Naive B cell (primary cell): ENCODE measurements at regions not wholly inside any gene's neighbourhood (a gene's known extent, or its start where the extent isn't known, plus 50 kb on each side); places are given as distances from the start of the nearest gene placed in this dataset.

Source experiments
- ATAC-seq, 2 donors: fragments of 150-1000 bp; cut with Tn5 transposase; 2 replicates each; pipeline ENCODE4 v1.10.0; 2021; ENCODE audit warnings: low read depth in 2 of 2, mild to moderate bottlenecking in 2 of 2, moderate library complexity in 2 of 2
- DNase-seq: peaks from one replicate; pipeline ENCODE4 v3.0.0; 2022
- H3K27ac Mint-ChIP-seq, 6 donors: one replicate each; pipeline ENCODE4 v1.8.0; 2020 to 2022; ENCODE audit warnings: mild to moderate bottlenecking in 6 of 6, mixed read lengths in 6 of 6, moderate library complexity in 5 of 6, inconsistent platforms in 2 of 6
- H3K27me3 Mint-ChIP-seq, 3 donors: one replicate each; pipeline ENCODE4 v1.8.0; 2021 to 2022; ENCODE audit warnings: mixed read lengths in 3 of 3, mild to moderate bottlenecking in 1 of 3
- H3K36me3 Mint-ChIP-seq, 2 donors: one replicate each; pipeline ENCODE4 v1.8.0; 2020 to 2022; ENCODE audit warnings: mixed read lengths in 2 of 2, inconsistent platforms in 1 of 2, mild to moderate bottlenecking in 1 of 2
- H3K4me1 Mint-ChIP-seq, 3 donors: one replicate each; pipeline ENCODE4 v1.8.0; 2020 to 2022; ENCODE audit warnings: mixed read lengths in 3 of 3, inconsistent platforms in 1 of 3, mild to moderate bottlenecking in 1 of 3, moderate library complexity in 1 of 3
- H3K4me3 Mint-ChIP-seq, 8 donors: one replicate each; pipeline ENCODE4 v1.8.0; 2020 to 2022; ENCODE audit warnings: mild to moderate bottlenecking in 8 of 8, mixed read lengths in 8 of 8, moderate library complexity in 8 of 8, inconsistent platforms in 2 of 8
- H3K9me3 Mint-ChIP-seq, 7 donors: one replicate each; pipeline ENCODE4 v1.8.0; 2020 to 2022; ENCODE audit warnings: mixed read lengths in 7 of 7, mild to moderate bottlenecking in 5 of 7, inconsistent platforms in 2 of 7, moderate library complexity in 1 of 7

DNA sequence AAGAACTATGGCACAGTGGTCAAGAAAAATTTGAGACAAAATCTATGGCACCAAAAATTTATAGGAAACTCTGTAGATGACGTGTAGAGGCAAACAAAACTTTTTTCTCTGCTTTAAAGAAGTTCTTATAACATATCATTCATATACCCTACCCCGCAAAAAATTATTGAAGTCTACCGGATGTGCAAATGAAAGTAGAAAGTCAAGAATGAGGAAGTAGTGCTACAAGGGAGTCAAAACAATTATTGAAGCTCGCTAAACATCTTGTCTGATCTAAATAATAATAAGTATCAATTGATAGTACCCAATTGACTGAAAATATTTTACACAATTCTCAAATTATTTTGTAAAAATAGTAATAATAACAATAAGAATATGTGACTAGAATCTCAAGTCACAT, 398.5 kb downstream of the TAF11L14 start:
- no peaks in the 10 kb centered on the region for H3K4me1 Mint-ChIP-seq

DNA sequence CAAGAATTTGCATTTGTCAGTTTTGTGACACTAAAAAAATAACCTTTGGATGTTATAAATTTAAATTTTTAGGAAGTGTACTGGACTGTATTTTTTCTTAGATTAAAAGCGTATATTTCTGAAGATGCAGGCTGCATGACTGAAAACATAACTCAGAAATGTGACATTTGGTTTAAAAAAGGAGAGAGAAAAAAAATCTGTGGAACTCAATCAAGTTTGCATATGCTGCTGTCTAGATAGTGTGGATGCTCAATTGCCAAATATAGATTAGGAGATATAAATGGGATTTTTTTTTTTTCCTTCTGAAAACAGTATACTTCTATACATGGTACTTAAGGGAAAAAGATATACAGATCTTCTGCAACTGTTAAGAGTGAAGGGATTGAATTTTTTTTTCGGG, 402.3 kb downstream of the TAF11L14 start:
- Mint-ChIP-seq H3K36me3 (no peaks in the 10 kb centered on the region), H3K4me3 (no peak overlapping the region), H3K4me1 (no peaks in the 10 kb centered on the region), H3K9me3 (peaks cover 0 to 12% (median 1%) of the 10 kb centered on the region in 7 donors), H3K27me3 (no peaks in the 10 kb centered on the region), H3K27ac (no peak overlapping the region)
- DNase-seq: no peak
- ATAC-seq: no peak

More for the DNA sequence above, 398.5 kb downstream of the TAF11L14 start:
- DNase-seq: no peak
- Mint-ChIP-seq H3K4me3 (no peak overlapping the region), H3K9me3 (peaks cover 0 to 9% (median 0%) of the 10 kb centered on the region in 7 donors), H3K36me3 (no peaks in the 10 kb centered on the region), H3K27me3 (no peaks in the 10 kb centered on the region), H3K27ac (no peak overlapping the region)
- ATAC-seq: peak; percentile 28 to 35

DNA sequence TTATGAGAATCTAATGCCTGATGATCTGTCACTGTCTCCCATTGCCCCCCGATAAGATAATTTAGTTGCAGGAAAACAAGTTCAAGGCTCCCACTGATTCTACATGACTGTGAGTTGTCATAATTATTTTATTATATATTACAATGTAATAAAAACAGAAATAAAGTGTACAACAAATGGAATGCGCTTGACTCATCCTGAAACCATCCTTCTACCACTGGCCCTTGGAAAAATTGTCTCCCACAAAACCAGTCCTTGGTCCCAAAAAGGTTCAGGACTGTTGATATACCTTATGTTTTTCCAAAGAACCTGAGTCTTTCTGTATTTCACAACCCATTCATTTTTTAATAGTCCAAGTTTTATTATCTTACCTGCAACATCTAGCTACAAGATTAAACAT, 403.5 kb downstream of the TAF11L14 start:
- no peak overlapping the region for H3K4me3 Mint-ChIP-seq
- H3K27me3 Mint-ChIP-seq: no peaks in the 10 kb centered on the region
- H3K27ac Mint-ChIP-seq: no peak overlapping the region

DNA sequence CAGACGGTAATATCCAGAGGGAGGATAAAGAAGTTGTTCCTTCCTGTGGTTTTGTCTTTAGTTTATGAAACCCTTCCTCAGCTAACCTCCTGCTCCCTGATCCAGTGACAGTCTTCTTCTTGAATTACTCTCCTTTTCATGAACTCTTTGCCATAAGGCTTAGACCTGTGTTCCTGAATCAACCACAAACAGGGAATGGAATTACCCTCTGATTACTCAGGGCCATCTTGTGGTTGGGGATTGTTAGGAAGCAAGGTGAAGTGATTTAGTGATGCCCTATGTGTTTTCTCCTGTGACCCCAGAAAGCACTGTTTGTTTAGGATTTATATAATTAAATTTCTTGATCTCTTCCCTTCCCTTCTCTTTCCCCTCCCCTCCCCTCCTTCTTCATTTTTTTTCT, 409.1 kb downstream of the TAF11L14 start:
- ATAC-seq (no peak), DNase-seq (no peak)
- H3K27me3 Mint-ChIP-seq: no peaks in the 10 kb centered on the region
- H3K9me3 Mint-ChIP-seq: peaks cover 0 to 7% (median 0%) of the 10 kb centered on the region in 7 donors
- H3K4me3 Mint-ChIP-seq: no peak overlapping the region
- H3K36me3 Mint-ChIP-seq: no peaks in the 10 kb centered on the region
- H3K4me1 Mint-ChIP-seq: no peaks in the 10 kb centered on the region
- no peak overlapping the region for H3K27ac Mint-ChIP-seq

More for the DNA sequence above, 403.5 kb downstream of the TAF11L14 start:
- ATAC-seq: no peak
- Mint-ChIP-seq H3K9me3 (peaks cover 0 to 13% (median 0%) of the 10 kb centered on the region in 7 donors), H3K36me3 (no peaks in the 10 kb centered on the region), H3K4me1 (no peaks in the 10 kb centered on the region)
- no peak for DNase-seq

DNA sequence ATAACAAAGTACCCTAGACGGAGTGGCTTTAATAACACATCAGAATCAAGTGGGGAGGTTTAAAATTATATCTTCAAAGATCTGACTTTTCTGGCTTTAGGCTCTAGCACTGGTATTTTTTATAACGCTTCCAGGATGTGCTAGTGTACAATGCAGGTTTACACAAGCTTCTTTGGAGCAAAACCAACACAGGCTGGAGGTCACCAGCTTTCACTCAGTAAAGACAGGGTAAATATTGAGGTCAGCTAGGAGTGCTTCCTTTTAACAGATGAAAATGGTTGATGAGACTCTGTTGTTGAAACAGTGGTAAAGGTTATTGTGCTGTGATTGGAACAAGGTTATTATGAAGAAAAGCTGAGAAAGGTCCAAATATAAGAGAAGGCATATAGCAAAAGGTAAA, 414.2 kb downstream of the TAF11L14 start:
- Mint-ChIP-seq H3K27me3 (no peaks in the 10 kb centered on the region), H3K9me3 (no peaks in the 10 kb centered on the region), H3K4me1 (no peaks in the 10 kb centered on the region), H3K4me3 (no peak overlapping the region), H3K36me3 (no peaks in the 10 kb centered on the region), H3K27ac (no peak overlapping the region)
- DNase-seq (no peak), ATAC-seq (no peak)

DNA sequence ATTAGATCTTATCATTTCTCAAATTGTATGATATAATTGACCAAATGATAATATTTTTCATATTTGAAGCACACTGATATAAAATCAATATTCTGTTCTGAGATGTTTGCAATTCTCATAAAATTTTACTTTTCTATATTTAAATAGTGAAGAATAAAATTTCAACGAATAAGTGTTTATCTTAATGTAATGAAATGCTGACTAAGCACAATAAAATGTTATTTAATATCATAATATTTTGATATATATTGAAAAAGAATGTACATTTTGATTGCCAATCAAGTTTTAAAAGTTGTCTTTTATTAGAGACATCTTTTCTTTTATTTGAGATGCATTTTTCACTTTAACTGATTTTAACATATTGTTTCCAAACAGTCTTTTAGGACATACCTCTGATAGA, 416.1 kb downstream of the TAF11L14 start:
- H3K9me3 Mint-ChIP-seq: no peaks in the 10 kb centered on the region
- ATAC-seq (no peak), DNase-seq (no peak)
- no peak overlapping the region for H3K4me3 Mint-ChIP-seq
- no peaks in the 10 kb centered on the region for H3K4me1 Mint-ChIP-seq
- H3K36me3 Mint-ChIP-seq: no peaks in the 10 kb centered on the region
- H3K27ac Mint-ChIP-seq: no peak overlapping the region
- no peaks in the 10 kb centered on the region for H3K27me3 Mint-ChIP-seq

DNA sequence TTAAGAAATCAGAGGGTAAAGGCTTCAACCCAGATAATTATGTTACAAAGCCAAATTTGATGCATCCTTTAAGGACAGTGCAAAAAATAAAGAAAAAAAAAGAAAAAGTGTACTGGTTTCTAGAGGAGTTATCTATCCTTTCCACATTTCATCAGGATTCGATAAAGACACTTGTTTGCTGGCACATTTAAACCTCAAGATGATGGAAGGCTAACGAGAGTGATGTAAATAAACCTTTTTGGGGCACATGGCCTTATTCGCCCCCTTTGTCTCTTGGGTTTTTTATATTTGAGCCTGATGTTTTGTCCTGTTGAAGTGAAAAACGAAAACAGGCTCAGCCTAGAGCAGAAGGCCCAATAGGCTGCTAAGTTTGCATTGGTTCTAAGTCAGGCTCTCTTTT, 416.5 kb downstream of the TAF11L14 start:
- Mint-ChIP-seq H3K9me3 (no peaks in the 10 kb centered on the region), H3K27me3 (no peaks in the 10 kb centered on the region), H3K4me3 (no peak overlapping the region), H3K36me3 (no peaks in the 10 kb centered on the region), H3K4me1 (no peaks in the 10 kb centered on the region), H3K27ac (peak overlapping the region in 1 of 6 donors; percentile 47)
- ATAC-seq (no peak), DNase-seq (no peak)

DNA sequence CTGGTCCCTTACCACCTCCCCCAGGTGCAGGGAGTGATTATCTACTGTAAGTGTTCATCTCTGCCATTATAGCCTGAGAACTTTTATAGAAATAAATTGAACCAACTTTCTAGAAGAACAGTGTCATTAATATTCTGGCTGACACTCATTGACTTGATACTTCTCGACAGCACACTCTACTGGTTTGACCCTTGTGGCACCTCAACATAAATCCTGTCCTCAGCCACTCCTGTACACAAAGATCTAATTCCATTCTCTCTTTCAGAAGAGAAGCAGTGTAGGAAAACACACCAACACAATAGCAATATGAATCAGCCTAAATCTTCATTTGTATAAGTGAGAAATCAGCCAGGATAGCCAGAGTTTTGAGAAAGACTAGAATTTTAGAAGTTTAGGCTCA, 417.7 kb downstream of the TAF11L14 start:
- no peak overlapping the region for H3K27ac Mint-ChIP-seq
- no peaks in the 10 kb centered on the region for H3K4me1 Mint-ChIP-seq
- H3K36me3 Mint-ChIP-seq: no peaks in the 10 kb centered on the region
- H3K27me3 Mint-ChIP-seq: no peaks in the 10 kb centered on the region
- no peak overlapping the region for H3K4me3 Mint-ChIP-seq
- ATAC-seq (no peak), DNase-seq (no peak)
- no peaks in the 10 kb centered on the region for H3K9me3 Mint-ChIP-seq

DNA sequence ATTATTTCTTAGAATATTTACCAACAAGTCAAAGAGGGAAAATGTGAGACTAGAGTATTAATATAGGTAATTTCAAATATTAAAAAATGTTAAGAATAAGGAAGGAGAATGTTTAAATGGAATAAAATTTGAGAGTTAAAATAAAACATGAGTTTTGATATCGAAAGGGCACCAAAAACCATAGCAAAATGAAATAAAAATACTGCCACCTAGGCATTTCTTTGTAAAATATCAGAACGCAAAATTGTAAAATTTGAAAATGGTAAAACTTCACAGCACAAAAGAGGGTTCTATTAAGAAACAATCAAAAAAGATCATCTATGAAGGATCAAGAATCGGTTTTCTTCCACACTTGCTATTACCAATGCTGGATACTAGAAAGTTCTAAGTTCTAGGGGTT, 418.3 kb downstream of the TAF11L14 start:
- no peak overlapping the region for H3K27ac Mint-ChIP-seq

DNA sequence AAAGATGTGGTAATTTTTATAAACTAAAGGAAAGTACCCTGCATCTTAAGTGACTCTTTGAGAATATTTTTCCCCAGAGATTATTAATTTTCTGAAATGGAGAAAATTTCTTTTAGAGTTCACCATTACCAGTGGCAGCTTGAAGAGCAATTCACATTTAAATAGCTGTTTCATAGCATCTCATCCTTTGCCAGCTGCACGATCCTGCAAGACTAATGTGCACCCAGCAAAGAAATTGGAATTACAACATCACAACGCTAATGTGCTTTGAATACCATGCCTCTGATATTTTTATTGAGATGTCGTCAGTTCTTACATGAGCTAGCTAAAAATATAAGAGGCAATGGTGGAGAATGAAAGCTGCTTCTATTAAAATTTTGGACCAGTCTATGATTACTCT, 423.5 kb downstream of the TAF11L14 start:
- Mint-ChIP-seq H3K36me3 (no peaks in the 10 kb centered on the region), H3K27ac (no peak overlapping the region), H3K4me3 (no peak overlapping the region), H3K27me3 (no peaks in the 10 kb centered on the region), H3K9me3 (peaks cover 0 to 2% (median 0%) of the 10 kb centered on the region in 7 donors), H3K4me1 (no peaks in the 10 kb centered on the region)
- no peak for DNase-seq
- ATAC-seq: no peak

More for the DNA sequence above, 418.3 kb downstream of the TAF11L14 start:
- DNase-seq (no peak), ATAC-seq (no peak)
- no peak overlapping the region for H3K4me3 Mint-ChIP-seq
- no peaks in the 10 kb centered on the region for H3K27me3 Mint-ChIP-seq
- no peaks in the 10 kb centered on the region for H3K9me3 Mint-ChIP-seq
- no peaks in the 10 kb centered on the region for H3K36me3 Mint-ChIP-seq
- H3K4me1 Mint-ChIP-seq: no peaks in the 10 kb centered on the region

DNA sequence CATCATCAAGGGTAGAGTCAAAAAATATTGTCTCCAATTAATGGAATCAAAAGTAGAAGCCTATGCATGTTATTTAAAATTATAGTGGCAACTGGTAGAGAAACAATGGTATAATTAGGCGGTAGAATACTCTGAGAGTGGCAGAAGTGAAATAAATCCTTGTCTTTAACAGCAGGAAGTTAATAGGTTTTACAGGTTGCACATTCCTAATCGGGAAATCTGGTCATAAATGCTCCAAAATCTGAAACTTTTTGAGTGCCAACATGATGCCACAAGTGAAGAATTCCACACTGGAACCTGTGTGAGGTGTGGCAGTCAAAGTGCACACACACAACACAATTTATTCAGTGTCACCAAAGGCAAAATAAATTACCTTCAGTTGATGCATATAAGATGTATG, 433.4 kb downstream of the TAF11L14 start:
- no peaks in the 10 kb centered on the region for H3K9me3 Mint-ChIP-seq
- H3K27ac Mint-ChIP-seq: no peak overlapping the region
- H3K4me1 Mint-ChIP-seq: no peaks in the 10 kb centered on the region
- DNase-seq (no peak), ATAC-seq (no peak)
- peaks cover 0 to 4% (median 0%) of the 10 kb centered on the region in 3 donors for H3K27me3 Mint-ChIP-seq
- no peak overlapping the region for H3K4me3 Mint-ChIP-seq
- H3K36me3 Mint-ChIP-seq: no peaks in the 10 kb centered on the region

DNA sequence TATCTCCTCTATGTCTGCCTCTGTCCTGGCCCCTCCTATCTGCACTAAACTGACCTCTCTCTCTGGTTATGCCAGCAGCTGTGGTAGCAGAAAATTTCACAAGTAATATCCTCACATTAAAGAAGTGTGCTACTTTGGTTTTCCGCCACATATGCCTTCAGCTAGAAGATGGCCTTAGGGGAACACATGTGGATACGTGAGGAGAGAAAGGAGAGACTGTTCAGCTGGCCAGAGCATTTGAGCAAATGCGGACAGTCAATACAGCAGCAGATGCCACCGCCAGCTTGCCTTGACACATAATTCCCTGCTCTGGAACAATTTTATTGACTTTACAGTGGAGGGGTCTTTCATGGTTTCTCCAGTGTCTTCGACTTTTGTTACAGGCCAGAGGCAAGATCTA, 434.6 kb downstream of the TAF11L14 start:
- no peak overlapping the region for H3K4me3 Mint-ChIP-seq

DNA sequence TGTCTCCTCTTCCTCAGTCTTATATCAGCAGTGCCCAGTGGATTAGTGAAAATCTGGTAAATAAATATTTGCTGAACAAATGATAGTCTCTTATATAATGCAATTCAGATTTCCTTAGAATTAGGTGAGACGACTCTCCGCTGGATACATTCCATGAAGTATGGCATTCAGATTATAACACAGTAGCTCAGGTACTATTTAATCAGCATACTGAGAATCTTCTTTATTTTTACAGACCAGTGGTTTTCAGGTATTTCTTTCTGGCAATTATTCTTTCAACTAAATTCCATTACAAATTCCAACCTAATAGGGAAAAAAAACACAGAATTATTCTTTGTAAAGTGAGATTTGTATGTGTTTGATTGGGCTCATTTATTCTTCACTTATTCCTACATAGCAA, 435.5 kb downstream of the TAF11L14 start:
- Mint-ChIP-seq H3K4me3 (no peak overlapping the region), H3K9me3 (no peaks in the 10 kb centered on the region), H3K27ac (no peak overlapping the region), H3K36me3 (no peaks in the 10 kb centered on the region), H3K27me3 (no peaks in the 10 kb centered on the region), H3K4me1 (no peaks in the 10 kb centered on the region)
- DNase-seq (no peak), ATAC-seq (no peak)

More for the DNA sequence above, 434.6 kb downstream of the TAF11L14 start:
- DNase-seq (no peak), ATAC-seq (no peak)
- Mint-ChIP-seq H3K9me3 (no peaks in the 10 kb centered on the region), H3K4me1 (no peaks in the 10 kb centered on the region), H3K36me3 (no peaks in the 10 kb centered on the region), H3K27me3 (peaks cover 0 to 2% (median 0%) of the 10 kb centered on the region in 3 donors), H3K27ac (no peak overlapping the region)

DNA sequence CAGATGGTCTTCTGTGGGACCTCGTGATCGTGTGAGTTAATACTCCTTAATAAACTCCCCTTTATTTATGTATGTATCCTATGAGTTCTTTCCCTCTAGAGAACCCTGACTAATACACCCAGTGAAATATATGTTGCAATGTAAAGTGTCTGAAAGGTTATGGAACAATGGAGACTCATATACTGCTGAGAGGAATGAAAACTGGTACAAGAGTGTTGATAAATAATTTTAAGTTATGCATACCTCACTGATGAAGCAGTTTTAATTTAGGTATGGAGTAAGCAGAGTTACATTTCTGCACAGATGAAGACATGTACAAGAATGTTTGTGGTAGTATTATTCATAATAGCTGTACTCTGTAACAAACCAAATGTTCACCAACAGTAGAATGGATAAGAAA, 438.3 kb downstream of the TAF11L14 start:
- no peak for ATAC-seq
- no peak overlapping the region for H3K4me3 Mint-ChIP-seq
- H3K36me3 Mint-ChIP-seq: no peaks in the 10 kb centered on the region
- H3K27me3 Mint-ChIP-seq: no peaks in the 10 kb centered on the region
- peaks cover 0 to 1% (median 0%) of the 10 kb centered on the region in 7 donors for H3K9me3 Mint-ChIP-seq
- H3K27ac Mint-ChIP-seq: no peak overlapping the region
- H3K4me1 Mint-ChIP-seq: no peaks in the 10 kb centered on the region
- DNase-seq: no peak

DNA sequence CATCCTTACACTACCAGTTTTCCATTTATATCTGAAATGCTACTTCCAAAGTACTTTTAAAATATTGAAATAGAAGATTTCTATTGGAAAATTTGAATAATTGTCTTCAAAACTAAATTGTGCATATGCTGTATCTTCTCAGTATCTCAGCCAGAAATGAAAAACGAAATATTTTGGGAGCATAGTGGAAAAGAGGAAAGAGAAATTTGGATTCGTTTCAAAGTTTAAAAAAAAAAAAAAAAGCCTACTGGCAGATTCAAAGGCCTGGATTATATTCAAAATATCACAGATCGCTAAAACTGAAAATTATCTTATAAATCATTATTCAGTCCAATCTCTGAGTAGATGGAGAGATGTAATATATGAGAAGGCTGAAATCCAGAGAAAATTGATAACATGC, 440.7 kb downstream of the TAF11L14 start:
- no peak for DNase-seq
- no peak for ATAC-seq
- Mint-ChIP-seq H3K27me3 (no peaks in the 10 kb centered on the region), H3K27ac (no peak overlapping the region), H3K36me3 (no peaks in the 10 kb centered on the region), H3K4me3 (no peak overlapping the region), H3K9me3 (peaks cover 0 to 5% (median 0%) of the 10 kb centered on the region in 7 donors), H3K4me1 (no peaks in the 10 kb centered on the region)
